K562 (cell line): ENCODE measurements at regions not wholly inside any gene's neighbourhood (a gene's known extent, or its start where the extent isn't known, plus 50 kb on each side); places are given as distances from the start of the nearest gene placed in this dataset.

Experiments used
- ATAC-seq: fragments of 200-7000 bp; cut with Tn5 transposase; 3 replicates; pipeline ENCODE4 v1.9.1; 2020; ENCODE audit warnings: moderate library complexity
- BruUV-seq: library from RNA; stranded (reverse); fragments of 400-500 nt; replicated peaks from 2 replicates; lab custom pipeline; 2021; lab: Mats Ljungman, UMichigan
- CTCF ChIA-PET: fragments of 300-600 bp; formaldehyde crosslinking; extraction: SDS; loops from one replicate; lab custom pipeline; 2021; ENCODE audit warnings: low intra/inter-chr PET ratio; lab: Yijun Ruan, JAX
- POLR2A ChIA-PET: fragments of 300-600, 350-650 bp; sonication (Branson Sonifier 250); formaldehyde crosslinking; extraction: SDS; loops from one replicate; lab custom pipeline; 2021; ENCODE audit warnings: antibody characterized with exemption, inconsistent platforms; lab: Yijun Ruan, JAX
- DNase-seq, 4 experiments: peaks; one replicate each; pipeline versions ENCODE4 v3.0.0 to v3.0.0-alpha.2; 2011 to 2018; ENCODE audit warnings: low spot score in 3 of 4, mixed read lengths in 3 of 4; ENCODE audit errors: extremely low read depth in 1 of 4
- FAIRE-seq: peaks from 2 replicates; lab custom pipeline; 2011; peaks lifted over from hg19 to GRCh38; lab: Jason Lieb, UNC
- H2AFZ ChIP-seq: 2 replicates; pipeline ENCODE4 v1.6.0; 2011; ENCODE audit warnings: low read depth, low read length, control low read depth, inconsistent platforms
- H3K27ac ChIP-seq: fragments of 200-600 bp; 3 replicates; pipeline ENCODE4 v1.8.0; 2011; ENCODE audit warnings: low read depth, mild to moderate bottlenecking, control low read depth, inconsistent platforms, low read length, moderate library complexity, mixed read lengths; ENCODE audit errors: extremely low read depth
- H3K27me3 ChIP-seq, 2 experiments: fragments of 300-600 bp in 1 of 2; 2 replicates in 1 of 2; 3 replicates in 1 of 2; pipeline versions ENCODE4 v1.6.0 to v1.8.0; 2011; ENCODE audit warnings: inconsistent platforms in 2 of 2, low read length in 2 of 2, mild to moderate bottlenecking in 1 of 2, mixed read lengths in 1 of 2, moderate library complexity in 1 of 2; ENCODE audit not compliant: control insufficient read depth in 2 of 2, insufficient read depth in 2 of 2
- H3K36me3 ChIP-seq: fragments of 300-600 bp; 3 replicates; pipeline ENCODE4 v1.8.0; 2011; ENCODE audit warnings: mild to moderate bottlenecking, low read length, inconsistent platforms; ENCODE audit not compliant: control insufficient read depth, insufficient read depth
- H3K4me1 ChIP-seq, 2 experiments: fragments of 200-600 bp in 1 of 2; replicated peaks in 1 of 2; 2 replicates in 1 of 2; 3 replicates in 1 of 2; pipeline versions ENCODE4 v1.5.1 to v1.8.0; 2011; ENCODE audit warnings: inconsistent platforms in 2 of 2, low read length in 2 of 2, mild to moderate bottlenecking in 1 of 2, mixed read lengths in 1 of 2, moderate library complexity in 1 of 2; ENCODE audit not compliant: control insufficient read depth in 2 of 2, insufficient read depth in 2 of 2
- H3K4me2 ChIP-seq: 2 replicates; pipeline ENCODE4 v1.6.1; 2011; ENCODE audit warnings: low read length, control low read depth, inconsistent platforms, mixed read lengths; ENCODE audit not compliant: insufficient read depth
- H3K4me3 ChIP-seq: fragments of 200-600 bp; sonication (generic), shearing (Covaris generic); 2 replicates; pipeline ENCODE4 v1.5.1; 2016; ENCODE audit warnings: control low read depth, inconsistent platforms
- H3K79me2 ChIP-seq: fragments of 200-600 bp; 3 replicates; pipeline ENCODE4 v1.8.0; 2011; ENCODE audit warnings: low read length, inconsistent platforms; ENCODE audit not compliant: control insufficient read depth, insufficient read depth
- H3K9ac ChIP-seq, 2 experiments: 2 replicates each; pipeline versions ENCODE4 v1.6.0 to v1.6.1; 2011; ENCODE audit warnings: low read depth in 2 of 2, low read length in 2 of 2, control low read depth in 1 of 2, inconsistent platforms in 1 of 2, mild to moderate bottlenecking in 1 of 2, mixed read lengths in 1 of 2; ENCODE audit not compliant: insufficient read depth in 1 of 2
- H3K9me1 ChIP-seq: one replicate; pipeline ENCODE4 v1.6.0; 2011; ENCODE audit warnings: inconsistent platforms, mild to moderate bottlenecking, low read length, moderate library complexity; ENCODE audit not compliant: control insufficient read depth, insufficient read depth
- H3K9me3 ChIP-seq: replicated peaks from 2 replicates; pipeline ENCODE4 v1.5.1; 2011; ENCODE audit warnings: low read depth, low read length, inconsistent platforms; ENCODE audit not compliant: control insufficient read depth, insufficient read depth
- H4K20me1 ChIP-seq: replicated peaks from 2 replicates; pipeline ENCODE4 v1.6.1; 2011; ENCODE audit warnings: low read length, inconsistent platforms, mixed read lengths; ENCODE audit not compliant: control insufficient read depth, insufficient read depth
- CBFA2T2 ChIP-seq: fragments of 450-650 bp; conservative IDR thresholded peaks from 2 replicates; pipeline ENCODE4 v1.6.1; 2017; ENCODE audit warnings: mild to moderate bottlenecking
- KLF6 ChIP-seq: fragments of 250-450 bp; sonication (Bioruptor Pico); IDR thresholded peaks from 2 replicates; pipeline ENCODE4 v1.4.0; 2020; ENCODE audit warnings: mild to moderate bottlenecking, moderate library complexity, borderline replicate concordance
- NFIX ChIP-seq: fragments of 250-450 bp; sonication (Bioruptor Pico); IDR thresholded peaks from 2 replicates; pipeline ENCODE4 v1.4.0; 2020; ENCODE audit warnings: low read depth, mild to moderate bottlenecking, moderate library complexity
- PHB2 ChIP-seq: fragments of 450-650 bp; IDR thresholded peaks from 2 replicates; pipeline ENCODE4 v1.6.1; 2017; ENCODE audit warnings: low read depth
- RAD51 ChIP-seq: fragments of 450-650 bp; IDR thresholded peaks from 2 replicates; pipeline ENCODE4 v1.7.1; 2016; ENCODE audit warnings: low read depth, mild to moderate bottlenecking, borderline replicate concordance
- SIRT6 ChIP-seq: IDR thresholded peaks from one replicate; pipeline ENCODE4 v1.6.1; 2012; ENCODE audit warnings: low read depth, mild to moderate bottlenecking, control low read depth, inconsistent platforms, low read length, moderate library complexity
- SMARCA4 ChIP-seq: fragments of 450-650 bp; IDR thresholded peaks from 2 replicates; pipeline ENCODE4 v1.6.1; 2016
- SP1 ChIP-seq: sonication (generic); formaldehyde crosslinking; IDR thresholded peaks from 2 replicates; pipeline ENCODE4 v1.8.1; 2022; ENCODE audit warnings: mild to moderate bottlenecking, missing genetic modification reagents
- SPI1 ChIP-seq: IDR thresholded peaks from 2 replicates; pipeline ENCODE4 v1.6.1; 2011; ENCODE audit warnings: low read depth, low read length, control low read depth, borderline replicate concordance
- TARDBP ChIP-seq: fragments of 450-650 bp; IDR thresholded peaks from 2 replicates; pipeline ENCODE4 v1.6.1; 2016
- TCF7 ChIP-seq: sonication (generic); IDR thresholded peaks from 2 replicates; pipeline ENCODE4 v1.6.1; 2016; ENCODE audit warnings: antibody characterized with exemption, borderline replicate concordance
- USF2 ChIP-seq: sonication (generic); formaldehyde crosslinking; IDR thresholded peaks from 2 replicates; pipeline ENCODE4 v1.5.0; 2020; ENCODE audit warnings: missing genetic modification reagents
- ZC3H11A ChIP-seq: IDR thresholded peaks from 2 replicates; pipeline ENCODE4 v1.6.1; 2012; ENCODE audit warnings: low read depth, low read length, improper control_type of control experiment
- ZNF3 ChIP-seq: fragments of 250-450 bp; sonication (Bioruptor Pico); IDR thresholded peaks from 2 replicates; pipeline ENCODE4 v1.5.0; 2021; ENCODE audit warnings: mild to moderate bottlenecking, moderate library complexity
- ZNF717 ChIP-seq: fragments of 250-450 bp; sonication (Bioruptor Pico); IDR thresholded peaks from 2 replicates; pipeline ENCODE4 v1.5.0; 2021
- WGBS: fragments of 100-300 bp; shearing (Covaris generic); methylation state at CpG from one replicate; pipeline ENCODE4 v1.1.6; 2016; ENCODE audit warnings: low coverage, mixed read lengths; ENCODE audit not compliant: insufficient coverage; ENCODE audit errors: missing lambda C conversion rate; 5-methylcytosine and 5-hydroxymethylcytosine counted together
- in situ Hi-C: fragments of 300-500 bp; cut with MboI; formaldehyde crosslinking; loops from 4 replicates; pipeline ENCODE4 v1.15.0; 2018; ENCODE audit warnings: inconsistent platforms, mixed read lengths
- intact Hi-C: fragments of 100-400 bp; cut with micrococcal nuclease; formaldehyde crosslinking; loops from 2 replicates; pipeline ENCODE4 v1.14.2; 2022
- TF ChIP-seq, protein P1 (sequence below): IDR thresholded peaks from 3 replicates; pipeline ENCODE4 v1.6.1; 2011; ENCODE audit warnings: borderline replicate concordance, mild to moderate bottlenecking, moderate library complexity; ENCODE audit not compliant: insufficient read length; ENCODE audit errors: extremely low read depth
- TF ChIP-seq, protein P2 (sequence below): fragments of 450-650 bp; formaldehyde crosslinking; IDR thresholded peaks from 2 replicates; pipeline ENCODE4 v1.4.0; 2020; ENCODE audit warnings: mild to moderate bottlenecking, mixed read lengths

- TF ChIP-seq ZNF717 (CRISPR knock-in tag) (no peak), SP1 (CRISPR knock-in tag) (no peak), NFIX (CRISPR knock-in tag) (no peak), KLF6 (CRISPR knock-in tag) (no peak), ZNF3 (CRISPR knock-in tag) (no peak), TCF7 (no peak), PHB2 (no peak), ZC3H11A (no peak)
- TF ChIP-seq, protein P1, sequence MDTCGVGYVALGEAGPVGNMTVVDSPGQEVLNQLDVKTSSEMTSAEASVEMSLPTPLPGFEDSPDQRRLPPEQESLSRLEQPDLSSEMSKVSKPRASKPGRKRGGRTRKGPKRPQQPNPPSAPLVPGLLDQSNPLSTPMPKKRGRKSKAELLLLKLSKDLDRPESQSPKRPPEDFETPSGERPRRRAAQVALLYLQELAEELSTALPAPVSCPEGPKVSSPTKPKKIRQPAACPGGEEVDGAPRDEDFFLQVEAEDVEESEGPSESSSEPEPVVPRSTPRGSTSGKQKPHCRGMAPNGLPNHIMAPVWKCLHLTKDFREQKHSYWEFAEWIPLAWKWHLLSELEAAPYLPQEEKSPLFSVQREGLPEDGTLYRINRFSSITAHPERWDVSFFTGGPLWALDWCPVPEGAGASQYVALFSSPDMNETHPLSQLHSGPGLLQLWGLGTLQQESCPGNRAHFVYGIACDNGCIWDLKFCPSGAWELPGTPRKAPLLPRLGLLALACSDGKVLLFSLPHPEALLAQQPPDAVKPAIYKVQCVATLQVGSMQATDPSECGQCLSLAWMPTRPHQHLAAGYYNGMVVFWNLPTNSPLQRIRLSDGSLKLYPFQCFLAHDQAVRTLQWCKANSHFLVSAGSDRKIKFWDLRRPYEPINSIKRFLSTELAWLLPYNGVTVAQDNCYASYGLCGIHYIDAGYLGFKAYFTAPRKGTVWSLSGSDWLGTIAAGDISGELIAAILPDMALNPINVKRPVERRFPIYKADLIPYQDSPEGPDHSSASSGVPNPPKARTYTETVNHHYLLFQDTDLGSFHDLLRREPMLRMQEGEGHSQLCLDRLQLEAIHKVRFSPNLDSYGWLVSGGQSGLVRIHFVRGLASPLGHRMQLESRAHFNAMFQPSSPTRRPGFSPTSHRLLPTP: no peak
These were observed 119.4 kb downstream of the RAB11FIP2 start (continued) for GRCh38 chr10:117927332-117927731.

GRCh38 chr10:117927871-117928270, 118.9 kb downstream of the RAB11FIP2 start:
- no peaks in the 10 kb centered on the region for H3K79me2 ChIP-seq
- H3K27ac ChIP-seq: no peak overlapping the region
- no peaks in the 10 kb centered on the region for H3K9me3 ChIP-seq
- in situ Hi-C loops (no loop called here), intact Hi-C loops (no loop called here)
- POLR2A ChIA-PET: no interaction called here
- H2AFZ ChIP-seq: no peak overlapping the region
- peaks cover 0 to 14% of the 10 kb centered on the region in 2 experiments; a peak in 2 of 5 replicates for H3K27me3 ChIP-seq
- CTCF ChIA-PET: no interaction called here
- H3K4me1 ChIP-seq: no peaks in the 10 kb centered on the region
- no peaks in the 10 kb centered on the region for H4K20me1 ChIP-seq
- no peak overlapping the region for H3K9ac ChIP-seq
- H3K36me3 ChIP-seq: no peaks in the 10 kb centered on the region
- 14% methylated on average over 4 of the region's 4 CpGs for WGBS
- no peak overlapping the region for H3K4me2 ChIP-seq
- no TSS peak for BruUV-seq
- H3K9me1 ChIP-seq: no peaks in the 10 kb centered on the region
- TF ChIP-seq USF2 (CRISPR knock-in tag) (peak; percentile 36; the same call in 1 of the 2 replicates), SIRT6 (no peak), CBFA2T2 (peak; percentile 13; the same call in 1 of the 2 replicates), SMARCA4 (no peak), TARDBP (no peak), RAD51 (peak; percentile 56; the same call in 1 of the 2 replicates), ZNF3 (CRISPR knock-in tag) (no peak), SPI1 (no peak)
- TF ChIP-seq, protein P2, sequence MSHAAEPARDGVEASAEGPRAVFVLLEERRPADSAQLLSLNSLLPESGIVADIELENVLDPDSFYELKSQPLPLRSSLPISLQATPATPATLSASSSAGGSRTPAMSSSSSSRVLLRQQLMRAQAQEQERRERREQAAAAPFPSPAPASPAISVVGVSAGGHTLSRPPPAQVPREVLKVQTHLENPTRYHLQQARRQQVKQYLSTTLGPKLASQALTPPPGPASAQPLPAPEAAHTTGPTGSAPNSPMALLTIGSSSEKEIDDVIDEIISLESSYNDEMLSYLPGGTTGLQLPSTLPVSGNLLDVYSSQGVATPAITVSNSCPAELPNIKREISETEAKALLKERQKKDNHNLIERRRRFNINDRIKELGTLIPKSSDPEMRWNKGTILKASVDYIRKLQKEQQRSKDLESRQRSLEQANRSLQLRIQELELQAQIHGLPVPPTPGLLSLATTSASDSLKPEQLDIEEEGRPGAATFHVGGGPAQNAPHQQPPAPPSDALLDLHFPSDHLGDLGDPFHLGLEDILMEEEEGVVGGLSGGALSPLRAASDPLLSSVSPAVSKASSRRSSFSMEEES (CRISPR knock-in tag): peak; percentile 77
- FAIRE-seq: no peak
- no peak for DNase-seq
- H3K4me3 ChIP-seq: no peak overlapping the region
- no peak for ATAC-seq
